Liver (tissue), 7 donors: ENCODE measurements at regions not wholly inside any gene's neighbourhood (a gene's known extent, or its start where the extent isn't known, plus 50 kb on each side); places are given as distances from the start of the nearest gene placed in this dataset.

Experiments used
- DNase-seq: peaks from one replicate; pipeline ENCODE4 v3.0.0-alpha.2; 2017; ENCODE audit warnings: low spot score
- H3K27ac ChIP-seq, 2 donors: one replicate each; pipeline ENCODE4 v1.7.0; 2013; ENCODE audit warnings: inconsistent platforms in 2 of 2, low read length in 2 of 2, control low read depth in 1 of 2, low read depth in 1 of 2, mild to moderate bottlenecking in 1 of 2
- H3K27me3 ChIP-seq, 4 donors: one replicate each; pipeline versions ENCODE4 v1.6.1 to v1.7.0; 2013; ENCODE audit warnings: low read length in 3 of 4, inconsistent platforms in 1 of 4, mild to moderate bottlenecking in 1 of 4, moderate library complexity in 1 of 4; ENCODE audit not compliant: control insufficient read depth in 4 of 4, insufficient read depth in 4 of 4
- H3K36me3 ChIP-seq, 4 donors: one replicate each; pipeline versions ENCODE4 v1.6.1 to v1.7.0; 2013; ENCODE audit warnings: low read length in 3 of 4, mild to moderate bottlenecking in 3 of 4, low read depth in 1 of 4, moderate library complexity in 1 of 4; ENCODE audit not compliant: control insufficient read depth in 4 of 4, insufficient read depth in 3 of 4
- H3K4me1 ChIP-seq, 4 donors: one replicate each; pipeline versions ENCODE4 v1.6.1 to v1.7.0; 2013; ENCODE audit warnings: low read length in 3 of 4, mild to moderate bottlenecking in 3 of 4, moderate library complexity in 1 of 4; ENCODE audit not compliant: control insufficient read depth in 4 of 4, insufficient read depth in 4 of 4
- H3K4me3 ChIP-seq, 3 donors: one replicate each; pipeline versions ENCODE4 v1.6.1 to v1.7.0; 2013; ENCODE audit warnings: low read length in 3 of 3, control low read depth in 1 of 3, low read depth in 1 of 3, mild to moderate bottlenecking in 1 of 3
- H3K9ac ChIP-seq, 2 donors: one replicate each; pipeline ENCODE4 v1.7.0; 2013; ENCODE audit warnings: low read length in 2 of 2, mild to moderate bottlenecking in 2 of 2, moderate library complexity in 2 of 2, control low read depth in 1 of 2, low read depth in 1 of 2
- H3K9me3 ChIP-seq, 4 donors: one replicate each; pipeline versions ENCODE4 v1.6.1 to v1.7.0; 2013; ENCODE audit warnings: low read length in 3 of 4; ENCODE audit not compliant: control insufficient read depth in 4 of 4
- ATF3 ChIP-seq: IDR thresholded peaks from 2 replicates; pipeline ENCODE4 v1.6.1; 2016; ENCODE audit warnings: antibody characterized with exemption
- EGR1 ChIP-seq, 2 donors: IDR thresholded peaks; 2 replicates each; pipeline ENCODE4 v1.6.1; 2016 to 2018; ENCODE audit warnings: antibody characterized with exemption in 2 of 2, low read depth in 2 of 2
- FOXA1 ChIP-seq: IDR thresholded peaks from 2 replicates; pipeline ENCODE4 v1.6.1; 2016; ENCODE audit warnings: antibody characterized with exemption
- FOXA2 ChIP-seq: IDR thresholded peaks from 2 replicates; pipeline ENCODE4 v1.6.1; 2016; ENCODE audit warnings: antibody characterized with exemption
- GABPA ChIP-seq, 2 donors: IDR thresholded peaks in 1 of 2; conservative IDR thresholded peaks in 1 of 2; 2 replicates each; pipeline ENCODE4 v1.6.1; 2016; ENCODE audit warnings: antibody characterized with exemption in 2 of 2, mild to moderate bottlenecking in 1 of 2, moderate library complexity in 1 of 2
- HNF4A ChIP-seq, 2 donors: conservative IDR thresholded peaks; 2 replicates each; pipeline ENCODE4 v1.6.1; 2016; ENCODE audit warnings: antibody characterized with exemption in 2 of 2, mild to moderate bottlenecking in 2 of 2
- HNF4G ChIP-seq: IDR thresholded peaks from 2 replicates; pipeline ENCODE4 v1.6.1; 2016; ENCODE audit warnings: antibody characterized with exemption
- JUND ChIP-seq, 2 donors: IDR thresholded peaks; 2 replicates each; pipeline ENCODE4 v1.6.1; 2016; ENCODE audit warnings: antibody characterized with exemption in 2 of 2
- MAX ChIP-seq: IDR thresholded peaks from 2 replicates; pipeline ENCODE4 v1.6.1; 2016; ENCODE audit warnings: antibody characterized with exemption
- NR2F2 ChIP-seq: IDR thresholded peaks from 2 replicates; pipeline ENCODE4 v1.6.1; 2016; ENCODE audit warnings: antibody characterized with exemption
- RAD21 ChIP-seq, 2 donors: IDR thresholded peaks; 2 replicates each; pipeline ENCODE4 v1.6.1; 2016; ENCODE audit warnings: antibody characterized with exemption in 2 of 2, mild to moderate bottlenecking in 2 of 2
- REST ChIP-seq: IDR thresholded peaks from 2 replicates; pipeline ENCODE4 v1.6.1; 2016; ENCODE audit warnings: antibody characterized with exemption, mild to moderate bottlenecking
- RXRA ChIP-seq, 2 donors: IDR thresholded peaks; 2 replicates each; pipeline ENCODE4 v1.6.1; 2017 to 2018; ENCODE audit warnings: antibody characterized with exemption in 2 of 2, mild to moderate bottlenecking in 1 of 2
- SP1 ChIP-seq: IDR thresholded peaks from 2 replicates; pipeline ENCODE4 v1.6.1; 2018; ENCODE audit warnings: antibody characterized with exemption, mild to moderate bottlenecking
- TAF1 ChIP-seq: conservative IDR thresholded peaks from 2 replicates; pipeline ENCODE4 v1.6.1; 2016; ENCODE audit warnings: antibody characterized with exemption, mild to moderate bottlenecking
- YY1 ChIP-seq: IDR thresholded peaks from 2 replicates; pipeline ENCODE4 v1.6.1; 2016; ENCODE audit warnings: antibody characterized with exemption, mild to moderate bottlenecking
- WGBS: extraction: QIAGEN DNeasy Blood & Tissue Kit; methylation state at CpG from one replicate; pipeline ENCODE4 v1.1.7; 2013; 5-methylcytosine and 5-hydroxymethylcytosine counted together
- TF ChIP-seq, protein P1 (sequence below): IDR thresholded peaks from 2 replicates; pipeline ENCODE4 v1.6.1; 2016; ENCODE audit warnings: antibody characterized with exemption
- donor health status: healthy.
- donor health status: healthy.
- donor health status: healthy.
- donor health status: healthy.

- Histone ChIP-seq H3K4me1 (no peaks in the 10 kb centered on the region), H3K9ac (no peak overlapping the region), H3K4me3 (no peak overlapping the region), H3K27me3 (peaks cover 0 to 2% (median 0%) of the 10 kb centered on the region in 4 donors), H3K36me3 (no peaks in the 10 kb centered on the region), H3K27ac (no peak overlapping the region), H3K9me3 (no peaks in the 10 kb centered on the region)
- DNase-seq, result no peak
- TF ChIP-seq TAF1 (no peak), EGR1 (IDR thresholded peaks at IDR 0.05; ENCODE audit: low read depth in 2 of 2) (no peak), ATF3 (no peak), FOXA1 (no peak), SP1 (no peak), GABPA (IDR thresholded peaks at IDR 0.05 in 1 of 2, conservative IDR thresholded peaks at IDR 0.05 in 1 of 2) (no peak), RAD21 (IDR thresholded peaks at IDR 0.05) (no peak), YY1 (no peak), MAX (no peak), NR2F2 (no peak), FOXA2 (no peak), REST (no peak), HNF4A (conservative IDR thresholded peaks at IDR 0.05) (no peak), HNF4G (no peak), JUND (IDR thresholded peaks at IDR 0.05) (no peak), RXRA (IDR thresholded peaks at IDR 0.05) (no peak)
- TF ChIP-seq, protein P1, sequence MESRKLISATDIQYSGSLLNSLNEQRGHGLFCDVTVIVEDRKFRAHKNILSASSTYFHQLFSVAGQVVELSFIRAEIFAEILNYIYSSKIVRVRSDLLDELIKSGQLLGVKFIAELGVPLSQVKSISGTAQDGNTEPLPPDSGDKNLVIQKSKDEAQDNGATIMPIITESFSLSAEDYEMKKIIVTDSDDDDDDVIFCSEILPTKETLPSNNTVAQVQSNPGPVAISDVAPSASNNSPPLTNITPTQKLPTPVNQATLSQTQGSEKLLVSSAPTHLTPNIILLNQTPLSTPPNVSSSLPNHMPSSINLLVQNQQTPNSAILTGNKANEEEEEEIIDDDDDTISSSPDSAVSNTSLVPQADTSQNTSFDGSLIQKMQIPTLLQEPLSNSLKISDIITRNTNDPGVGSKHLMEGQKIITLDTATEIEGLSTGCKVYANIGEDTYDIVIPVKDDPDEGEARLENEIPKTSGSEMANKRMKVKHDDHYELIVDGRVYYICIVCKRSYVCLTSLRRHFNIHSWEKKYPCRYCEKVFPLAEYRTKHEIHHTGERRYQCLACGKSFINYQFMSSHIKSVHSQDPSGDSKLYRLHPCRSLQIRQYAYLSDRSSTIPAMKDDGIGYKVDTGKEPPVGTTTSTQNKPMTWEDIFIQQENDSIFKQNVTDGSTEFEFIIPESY, result no peak
- 87% methylated on average over 5 of the region's 5 CpGs for WGBS
Observed at GRCh38 chr10:71072823-71073210, 139.6 kb upstream of the UNC5B start.

GRCh38 chr10:71073451-71074175 is 138.8 kb upstream of the UNC5B start:
- Histone ChIP-seq H3K4me3 (no peak overlapping the region), H3K4me1 (no peaks in the 10 kb centered on the region), H3K27ac (no peak overlapping the region), H3K9me3 (no peaks in the 10 kb centered on the region), H3K9ac (no peak overlapping the region), H3K27me3 (peaks cover 0 to 2% (median 0%) of the 10 kb centered on the region in 4 donors), H3K36me3 (no peaks in the 10 kb centered on the region)
- TF ChIP-seq JUND (IDR thresholded peaks at IDR 0.05) (no peak), FOXA1 (no peak)
- TF ChIP-seq, protein P1, result no peak
- WGBS, result 82% methylated on average over 12 of the region's 12 CpGs
- no peak for DNase-seq
